ENCODE measurements at regions not wholly inside any gene's neighbourhood (a gene's known extent, or its start where the extent isn't known, plus 50 kb on each side); places are given as distances from the start of the nearest gene placed in this dataset.

GRCh38 chr7:68724965-68725364, 873.3 kb upstream of the AUTS2 start:
- TF ChIP-seq, protein P1, sequence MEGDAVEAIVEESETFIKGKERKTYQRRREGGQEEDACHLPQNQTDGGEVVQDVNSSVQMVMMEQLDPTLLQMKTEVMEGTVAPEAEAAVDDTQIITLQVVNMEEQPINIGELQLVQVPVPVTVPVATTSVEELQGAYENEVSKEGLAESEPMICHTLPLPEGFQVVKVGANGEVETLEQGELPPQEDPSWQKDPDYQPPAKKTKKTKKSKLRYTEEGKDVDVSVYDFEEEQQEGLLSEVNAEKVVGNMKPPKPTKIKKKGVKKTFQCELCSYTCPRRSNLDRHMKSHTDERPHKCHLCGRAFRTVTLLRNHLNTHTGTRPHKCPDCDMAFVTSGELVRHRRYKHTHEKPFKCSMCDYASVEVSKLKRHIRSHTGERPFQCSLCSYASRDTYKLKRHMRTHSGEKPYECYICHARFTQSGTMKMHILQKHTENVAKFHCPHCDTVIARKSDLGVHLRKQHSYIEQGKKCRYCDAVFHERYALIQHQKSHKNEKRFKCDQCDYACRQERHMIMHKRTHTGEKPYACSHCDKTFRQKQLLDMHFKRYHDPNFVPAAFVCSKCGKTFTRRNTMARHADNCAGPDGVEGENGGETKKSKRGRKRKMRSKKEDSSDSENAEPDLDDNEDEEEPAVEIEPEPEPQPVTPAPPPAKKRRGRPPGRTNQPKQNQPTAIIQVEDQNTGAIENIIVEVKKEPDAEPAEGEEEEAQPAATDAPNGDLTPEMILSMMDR (conservative IDR thresholded peaks at IDR 0.05; ENCODE audit: low read depth, low read length), result no peak
- no peak for TF ChIP-seq EZH2 (IDR thresholded peaks at IDR 0.05; ENCODE audit: low read length, unreplicated experiment)
